Astrocyte of the cerebellum (primary cell): ENCODE measurements at regions not wholly inside any gene's neighbourhood (a gene's known extent, or its start where the extent isn't known, plus 50 kb on each side); places are given as distances from the start of the nearest gene placed in this dataset.
"Not testable (repeated sequence)": the region's sequence is repeated elsewhere in the genome, so short reads cannot be mapped to it uniquely, and the experiment has no call there.

Experiments used
- DNase-seq: peaks from one replicate; pipeline ENCODE4 v3.0.0-alpha.2; 2011; ENCODE audit warnings: low read depth
- H3K4me3 ChIP-seq: 2 replicates; pipeline ENCODE4 v1.5.1; 2011; ENCODE audit warnings: mild to moderate bottlenecking, low read depth, low read length, moderate library complexity
- CTCF ChIP-seq: IDR thresholded peaks from 2 replicates; pipeline ENCODE4 v1.5.1; 2012; ENCODE audit warnings: low read length, low read depth, moderate library complexity, mild to moderate bottlenecking; ENCODE audit errors: missing control alignments
- in situ Hi-C: cut with HindIII; loops from 2 replicates; pipeline ENCODE4 v1.10.0; 2017; ENCODE audit warnings: low sequenced_read_pairs

DNA sequence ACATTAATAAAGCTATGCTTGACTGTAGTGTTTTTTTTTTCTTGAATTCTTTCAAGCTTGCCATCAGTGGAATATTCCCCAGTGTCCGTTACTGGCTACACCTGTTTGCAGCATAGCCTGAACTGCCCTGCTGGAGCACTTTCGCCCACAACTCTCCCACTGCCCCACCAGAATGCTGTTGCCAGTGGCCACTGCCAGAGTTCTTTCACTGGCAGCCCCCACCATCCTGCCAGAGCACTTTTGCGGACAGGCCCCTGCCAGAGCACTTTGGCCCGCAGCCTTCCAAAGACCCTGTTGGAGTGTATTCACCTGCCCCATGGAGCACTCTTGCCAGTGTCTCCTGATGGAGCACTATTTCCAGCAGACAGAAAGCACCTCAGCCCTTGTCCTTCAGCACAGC lies 452.3 kb upstream of the GRID2 start:
- no peak for DNase-seq
- TF ChIP-seq CTCF = no peak
- in situ Hi-C loops = no loop called here
- H3K4me3 ChIP-seq = no peak overlapping the region

- in situ Hi-C loops = no loop called here
- TF ChIP-seq CTCF = no peak
- DNase-seq = no peak
- no peak overlapping the region for H3K4me3 ChIP-seq
These were observed 415.8 kb upstream of the GRID2 start for GRCh38 chr4:91887926-91888325.

DNA sequence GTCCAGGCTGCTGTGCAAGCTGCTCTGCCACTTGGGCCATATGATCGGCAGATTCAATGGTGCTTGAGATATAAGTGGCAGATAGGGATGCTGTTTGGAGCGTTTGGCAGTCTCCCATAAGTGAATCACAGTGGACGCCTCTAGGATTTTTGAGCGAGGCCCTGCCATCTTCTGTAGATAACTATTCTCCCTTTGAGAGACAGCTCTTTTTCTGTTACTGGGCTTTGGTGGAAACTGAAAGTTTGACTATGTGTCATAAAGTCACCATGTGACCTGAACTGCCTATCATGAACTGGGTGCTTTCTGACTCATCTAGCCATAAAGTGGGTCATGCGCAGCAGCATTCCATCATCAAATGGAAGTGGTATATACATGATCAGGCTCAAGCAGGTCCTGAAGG lies 412.5 kb upstream of the GRID2 start:
- DNase-seq, in situ Hi-C loops, H3K4me3 ChIP-seq: not testable (repeated sequence)

DNA sequence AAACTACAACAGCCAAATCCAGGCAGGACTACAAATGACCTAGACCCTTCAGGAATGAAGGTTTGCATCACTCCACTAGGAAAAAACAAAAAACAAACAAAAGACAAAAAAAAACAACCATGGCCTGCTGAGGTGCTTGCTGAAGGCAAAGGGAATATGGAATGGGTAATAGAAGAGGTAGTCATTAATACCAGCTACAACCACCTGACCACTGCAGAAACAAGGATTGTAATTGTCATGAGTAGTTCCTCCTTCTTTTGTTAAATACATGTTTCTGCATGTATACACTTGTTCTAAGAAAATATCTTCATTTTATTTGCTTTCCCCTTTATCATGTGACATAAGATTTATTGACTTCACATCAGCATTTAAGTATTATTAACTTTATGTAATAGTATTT lies 409.8 kb upstream of the GRID2 start:
- TF ChIP-seq CTCF = no peak
- DNase-seq = no peak
- in situ Hi-C loops = no loop called here
- no peak overlapping the region for H3K4me3 ChIP-seq

- H3K4me3 ChIP-seq = no peak overlapping the region
- DNase-seq = no peak
- no peak for TF ChIP-seq CTCF
- in situ Hi-C loops = no loop called here
These were observed 399.2 kb upstream of the GRID2 start for GRCh38 chr4:91904556-91904955.

DNA sequence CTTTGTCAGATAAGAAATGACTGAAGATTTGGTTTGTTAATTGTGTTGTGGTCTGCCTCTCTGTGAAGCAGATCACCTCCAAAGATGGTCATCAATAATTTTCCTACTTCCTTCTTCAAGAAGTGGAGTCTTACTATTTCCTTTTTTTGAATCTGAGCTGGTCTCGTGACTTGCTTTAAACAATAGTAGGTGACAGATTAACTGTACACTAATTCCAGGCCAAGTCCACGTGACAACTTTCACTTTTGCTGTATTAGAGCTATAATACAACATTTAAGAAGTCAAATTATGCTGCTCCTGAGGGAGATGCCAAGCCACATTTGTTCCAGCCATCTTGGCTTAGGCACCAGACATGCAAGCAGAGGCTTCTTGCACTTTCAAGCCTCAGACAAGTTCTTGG lies 393.8 kb upstream of the GRID2 start:
- H3K4me3 ChIP-seq = no peak overlapping the region
- TF ChIP-seq CTCF = no peak
- in situ Hi-C loops = no loop called here
- DNase-seq = no peak

GRCh38 chr4:91914176-91914804 lies 389.5 kb upstream of the GRID2 start:
- no peak for DNase-seq
- H3K4me3 ChIP-seq = no peak overlapping the region
- no peak for TF ChIP-seq CTCF
- in situ Hi-C loops = no loop called here
